ENCODE measurements at regions not wholly inside any gene's neighbourhood (a gene's known extent, or its start where the extent isn't known, plus 50 kb on each side); places are given as distances from the start of the nearest gene placed in this dataset.
A peak's percentile ranks its signal among the peaks of the same experiment; 100 is the strongest.

GRCh38 chr12:92571169-92571568, 131.6 kb upstream of the PLEKHG7 start:
- peaks cover 0 to 3% (median 1%) of the 10 kb centered on the region in 4 experiments for H3K4me1 ChIP-seq (ENCODE audit: control extremely low read depth in 1 of 4, control insufficient read depth in 4 of 4, insufficient read depth in 4 of 4, low read length in 3 of 4)
- no peak overlapping the region for H3K4me3 ChIP-seq (ENCODE audit: control insufficient read depth in 1 of 7, extremely low read depth in 1 of 7, insufficient read depth in 4 of 7, low read depth in 2 of 7, low read length in 6 of 7)
- H3K27me3 ChIP-seq (replicated peaks in 2 of 5; ENCODE audit: control insufficient read depth in 4 of 5, insufficient read depth in 5 of 5, low read length in 4 of 5): no peaks in the 10 kb centered on the region
- no peaks in the 10 kb centered on the region for H3K36me3 ChIP-seq (ENCODE audit: control insufficient read depth in 4 of 4, insufficient read depth in 4 of 4, low read length in 3 of 4)
- peaks cover 0 to 3% (median 0%) of the 10 kb centered on the region in 5 experiments for H3K9me3 ChIP-seq (ENCODE audit: control extremely low read depth in 1 of 5, control insufficient read depth in 4 of 5, insufficient read depth in 2 of 5, low read depth in 1 of 5, low read length in 4 of 5)
- CTCF ChIA-PET: interaction anchor here (0.6 to 6.3 kb wide), 14 partner anchors 17 to 1189 kb away, joined by 3 to 53 read pairs (median 4); no protein-coding TSS in a partner anchor
- POLR2A ChIA-PET: no interaction called here
- WGBS (ENCODE audit: insufficient coverage): 74% methylated on average over 2 of the region's 4 CpGs
- DNase-seq: no peak
- no peak overlapping the region for H3K27ac ChIP-seq (ENCODE audit: insufficient read depth in 1 of 2, low read depth in 1 of 2, low read length in 2 of 2, poor library complexity in 1 of 2, severe bottlenecking in 2 of 2)

- no peaks in the 10 kb centered on the region for H3K27me3 ChIP-seq (replicated peaks in 2 of 5; ENCODE audit: control insufficient read depth in 4 of 5, insufficient read depth in 5 of 5, low read length in 4 of 5)
- DNase-seq: peak; percentile 61 to 70 (median 68)
- POLR2A ChIA-PET: no interaction called here
- H3K36me3 ChIP-seq (ENCODE audit: control insufficient read depth in 4 of 4, insufficient read depth in 4 of 4, low read length in 3 of 4): no peaks in the 10 kb centered on the region
- no peak overlapping the region for H3K27ac ChIP-seq (ENCODE audit: insufficient read depth in 1 of 2, low read depth in 1 of 2, low read length in 2 of 2, poor library complexity in 1 of 2, severe bottlenecking in 2 of 2)
- peaks cover 0 to 3% (median 0%) of the 10 kb centered on the region in 5 experiments for H3K9me3 ChIP-seq (ENCODE audit: control extremely low read depth in 1 of 5, control insufficient read depth in 4 of 5, insufficient read depth in 2 of 5, low read depth in 1 of 5, low read length in 4 of 5)
- 40% methylated on average over 1 of the region's 4 CpGs for WGBS (ENCODE audit: insufficient coverage)
- no peak overlapping the region for H3K4me3 ChIP-seq (ENCODE audit: control insufficient read depth in 1 of 7, extremely low read depth in 1 of 7, insufficient read depth in 4 of 7, low read depth in 2 of 7, low read length in 6 of 7)
- peaks cover 0 to 3% (median 1%) of the 10 kb centered on the region in 4 experiments for H3K4me1 ChIP-seq (ENCODE audit: control extremely low read depth in 1 of 4, control insufficient read depth in 4 of 4, insufficient read depth in 4 of 4, low read length in 3 of 4)
- CTCF ChIA-PET: interaction anchor here (0.6 to 6.3 kb wide), 24 partner anchors 16 to 1191 kb away, joined by 3 to 53 read pairs (median 3); partner anchors contain the start of gene BTG1
Observed at GRCh38 chr12:92570056-92570753, 132.6 kb upstream of the PLEKHG7 start.

- POLR2A ChIA-PET: no interaction called here
- no peak for DNase-seq
Observed at GRCh38 chr12:92568691-92569090, 134.1 kb upstream of the PLEKHG7 start.

GRCh38 chr12:92566448-92567019, 136.3 kb upstream of the PLEKHG7 start:
- Histone ChIP-seq H3K9me3 (ENCODE audit: control extremely low read depth in 1 of 5, control insufficient read depth in 4 of 5, insufficient read depth in 2 of 5, low read depth in 1 of 5, low read length in 4 of 5) (peaks cover 0 to 3% (median 0%) of the 10 kb centered on the region in 5 experiments), H3K4me1 (ENCODE audit: control extremely low read depth in 1 of 4, control insufficient read depth in 4 of 4, insufficient read depth in 4 of 4, low read length in 3 of 4) (peaks cover 0 to 4% (median 1%) of the 10 kb centered on the region in 4 experiments), H3K27me3 (replicated peaks in 2 of 5; ENCODE audit: control insufficient read depth in 4 of 5, insufficient read depth in 5 of 5, low read length in 4 of 5) (no peaks in the 10 kb centered on the region), H3K36me3 (ENCODE audit: control insufficient read depth in 4 of 4, insufficient read depth in 4 of 4, low read length in 3 of 4) (no peaks in the 10 kb centered on the region), H3K27ac (ENCODE audit: insufficient read depth in 1 of 2, low read depth in 1 of 2, low read length in 2 of 2, poor library complexity in 1 of 2, severe bottlenecking in 2 of 2) (no peak overlapping the region), H3K4me3 (ENCODE audit: control insufficient read depth in 1 of 7, extremely low read depth in 1 of 7, insufficient read depth in 4 of 7, low read depth in 2 of 7, low read length in 6 of 7) (no peak overlapping the region)
- ChIA-PET CTCF (interaction anchor here (0.6 to 1.8 kb wide), 4 partner anchors 26 to 1211 kb away, joined by 3 to 8 read pairs (median 3); no protein-coding TSS in a partner anchor), POLR2A (interaction anchor here (0.6 kb wide), 1 partner anchor 819 kb away, joined by 4 read pairs; no protein-coding TSS in a partner anchor)
- no peak for DNase-seq

More at GRCh38 chr12:92568691-92569090, 134.1 kb upstream of the PLEKHG7 start:
- no peaks in the 10 kb centered on the region for H3K36me3 ChIP-seq (ENCODE audit: control insufficient read depth in 4 of 4, insufficient read depth in 4 of 4, low read length in 3 of 4)
- CTCF ChIA-PET: interaction anchor here (0.7 to 6.3 kb wide), 5 partner anchors 18 to 757 kb away, joined by 3 to 53 read pairs (median 8); no protein-coding TSS in a partner anchor
- H3K4me3 ChIP-seq (ENCODE audit: control insufficient read depth in 1 of 7, extremely low read depth in 1 of 7, insufficient read depth in 4 of 7, low read depth in 2 of 7, low read length in 6 of 7): no peak overlapping the region
- H3K27ac ChIP-seq (ENCODE audit: insufficient read depth in 1 of 2, low read depth in 1 of 2, low read length in 2 of 2, poor library complexity in 1 of 2, severe bottlenecking in 2 of 2): no peak overlapping the region
- H3K4me1 ChIP-seq (ENCODE audit: control extremely low read depth in 1 of 4, control insufficient read depth in 4 of 4, insufficient read depth in 4 of 4, low read length in 3 of 4): peaks cover 0 to 3% (median 1%) of the 10 kb centered on the region in 4 experiments
- peaks cover 0 to 3% (median 0%) of the 10 kb centered on the region in 5 experiments for H3K9me3 ChIP-seq (ENCODE audit: control extremely low read depth in 1 of 5, control insufficient read depth in 4 of 5, insufficient read depth in 2 of 5, low read depth in 1 of 5, low read length in 4 of 5)
- no peaks in the 10 kb centered on the region for H3K27me3 ChIP-seq (replicated peaks in 2 of 5; ENCODE audit: control insufficient read depth in 4 of 5, insufficient read depth in 5 of 5, low read length in 4 of 5)
- 92% methylated on average over 1 of the region's 2 CpGs for WGBS (ENCODE audit: insufficient coverage)

- Histone ChIP-seq H3K36me3 (ENCODE audit: control insufficient read depth in 4 of 4, insufficient read depth in 4 of 4, low read length in 3 of 4) (no peaks in the 10 kb centered on the region), H3K27ac (ENCODE audit: insufficient read depth in 1 of 2, low read depth in 1 of 2, low read length in 2 of 2, poor library complexity in 1 of 2, severe bottlenecking in 2 of 2) (no peak overlapping the region), H3K9me3 (ENCODE audit: control extremely low read depth in 1 of 5, control insufficient read depth in 4 of 5, insufficient read depth in 2 of 5, low read depth in 1 of 5, low read length in 4 of 5) (peaks cover 0 to 3% (median 0%) of the 10 kb centered on the region in 5 experiments), H3K27me3 (replicated peaks in 2 of 5; ENCODE audit: control insufficient read depth in 4 of 5, insufficient read depth in 5 of 5, low read length in 4 of 5) (no peaks in the 10 kb centered on the region), H3K4me3 (ENCODE audit: control insufficient read depth in 1 of 7, extremely low read depth in 1 of 7, insufficient read depth in 4 of 7, low read depth in 2 of 7, low read length in 6 of 7) (no peak overlapping the region), H3K4me1 (ENCODE audit: control extremely low read depth in 1 of 4, control insufficient read depth in 4 of 4, insufficient read depth in 4 of 4, low read length in 3 of 4) (peaks cover 0 to 2% (median 0%) of the 10 kb centered on the region in 4 experiments)
- DNase-seq: no peak
- no CpG with 5 or more reads among the region's 1 CpG for WGBS (ENCODE audit: insufficient coverage)
- POLR2A ChIA-PET: no interaction called here
- CTCF ChIA-PET: interaction anchor here (1.1 to 2.0 kb wide), 4 partner anchors 19 to 753 kb away, joined by 3 to 5 read pairs (median 4); no protein-coding TSS in a partner anchor
Observed at GRCh38 chr12:92563819-92564218, 139.0 kb upstream of the PLEKHG7 start.

- POLR2A ChIA-PET: no interaction called here
- Histone ChIP-seq H3K36me3 (ENCODE audit: control insufficient read depth in 4 of 4, insufficient read depth in 4 of 4, low read length in 3 of 4) (no peaks in the 10 kb centered on the region), H3K4me1 (ENCODE audit: control extremely low read depth in 1 of 4, control insufficient read depth in 4 of 4, insufficient read depth in 4 of 4, low read length in 3 of 4) (peaks cover 0 to 2% (median 0%) of the 10 kb centered on the region in 4 experiments), H3K27ac (ENCODE audit: insufficient read depth in 1 of 2, low read depth in 1 of 2, low read length in 2 of 2, poor library complexity in 1 of 2, severe bottlenecking in 2 of 2) (no peak overlapping the region), H3K27me3 (replicated peaks in 2 of 5; ENCODE audit: control insufficient read depth in 4 of 5, insufficient read depth in 5 of 5, low read length in 4 of 5) (no peaks in the 10 kb centered on the region), H3K9me3 (ENCODE audit: control extremely low read depth in 1 of 5, control insufficient read depth in 4 of 5, insufficient read depth in 2 of 5, low read depth in 1 of 5, low read length in 4 of 5) (peaks cover 0 to 3% (median 0%) of the 10 kb centered on the region in 5 experiments), H3K4me3 (ENCODE audit: control insufficient read depth in 1 of 7, extremely low read depth in 1 of 7, insufficient read depth in 4 of 7, low read depth in 2 of 7, low read length in 6 of 7) (no peak overlapping the region)
- CTCF ChIA-PET: interaction anchor here (2.0 kb wide), 1 partner anchor 751 kb away, joined by 5 read pairs; no protein-coding TSS in a partner anchor
- WGBS (ENCODE audit: insufficient coverage): 93% methylated on average over 3 of the region's 3 CpGs
- DNase-seq: no peak
Observed at GRCh38 chr12:92562063-92562734, 140.6 kb upstream of the PLEKHG7 start.
